ENCODE measurements at regions not wholly inside any gene's neighbourhood (a gene's known extent, or its start where the extent isn't known, plus 50 kb on each side); places are given as distances from the start of the nearest gene placed in this dataset.
"Not testable (repeated sequence)": the region's sequence is repeated elsewhere in the genome, so short reads cannot be mapped to it uniquely, and the experiment has no call there.

DNA sequence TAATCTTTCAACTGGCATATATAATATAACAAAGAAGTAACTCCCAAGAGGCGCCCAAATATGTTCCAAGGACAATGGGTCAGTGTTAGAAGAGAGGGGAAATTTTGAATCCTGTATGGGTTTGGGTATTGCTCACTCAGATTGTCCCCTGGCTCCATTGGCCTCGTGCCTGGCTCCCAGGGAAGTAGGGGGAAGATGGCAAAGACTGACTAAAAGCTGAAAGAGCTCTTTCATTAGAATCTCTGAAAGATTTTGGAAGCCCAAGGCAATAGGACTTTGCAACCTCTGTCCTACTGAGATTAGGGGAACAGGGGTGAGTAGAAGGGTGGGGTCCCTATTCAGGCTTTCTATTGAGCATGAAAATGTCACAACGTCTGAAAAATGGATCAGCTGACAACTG is 1272.8 kb upstream of the ZEB2 start:
- DNase-seq = no peak

DNA sequence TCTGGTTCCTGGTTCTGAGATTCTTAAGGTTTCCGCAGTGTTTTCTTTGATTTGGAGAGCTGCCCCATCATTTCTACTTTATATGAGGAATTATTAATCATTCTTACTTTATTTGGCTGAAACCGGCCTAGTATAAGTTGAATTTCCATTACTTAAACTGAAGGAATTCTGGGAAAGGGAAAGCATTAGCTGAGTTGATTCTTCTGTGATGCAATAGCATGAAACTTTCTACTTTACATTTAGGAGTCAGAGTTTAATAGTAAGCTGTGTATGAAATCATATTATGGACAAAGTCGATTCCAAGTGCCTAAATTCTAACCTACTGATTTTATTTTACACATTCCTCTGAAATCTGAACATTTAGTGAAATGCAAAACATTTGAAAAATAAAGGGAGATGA is 1269.7 kb upstream of the ZEB2 start:
- DNase-seq = no peak

- DNase-seq = not testable (repeated sequence)
Measured at GRCh38 chr2:145787597-145788361, 1267.9 kb upstream of the ZEB2 start.

DNA sequence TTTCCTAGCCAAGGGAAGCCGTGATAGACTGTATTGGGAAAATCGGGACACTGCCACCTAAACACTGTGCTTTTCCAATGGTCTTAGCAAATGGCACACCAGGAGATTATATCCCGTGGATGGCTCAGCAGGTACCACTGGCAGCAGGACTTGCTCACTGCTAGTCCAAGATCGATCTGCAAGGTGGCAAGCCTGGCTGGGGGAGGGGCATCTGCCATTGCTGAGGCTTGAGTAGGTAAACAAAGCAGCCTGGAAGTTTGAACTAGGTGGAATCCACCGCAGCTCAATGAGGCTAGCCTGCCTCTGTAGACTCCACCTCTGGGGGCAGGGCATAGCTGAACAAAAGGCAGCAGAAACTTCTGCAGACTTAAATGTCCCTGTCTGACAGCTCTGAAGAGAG is 1262.7 kb upstream of the ZEB2 start:
- not testable (repeated sequence) for DNase-seq

GRCh38 chr2:145777914-145778313 is 1258.0 kb upstream of the ZEB2 start:
- DNase-seq = no peak

GRCh38 chr2:145777297-145777696 is 1257.4 kb upstream of the ZEB2 start:
- DNase-seq = no peak

- DNase-seq = no peak
Measured at GRCh38 chr2:145775591-145775990, 1255.7 kb upstream of the ZEB2 start.

GRCh38 chr2:145771525-145771924 is 1251.6 kb upstream of the ZEB2 start:
- no peak for DNase-seq

GRCh38 chr2:145769011-145769716 is 1249.2 kb upstream of the ZEB2 start:
- no peak for DNase-seq

GRCh38 chr2:145765874-145766273 is 1246.0 kb upstream of the ZEB2 start:
- no peak for DNase-seq

GRCh38 chr2:145764631-145765030 is 1244.7 kb upstream of the ZEB2 start:
- DNase-seq = no peak

DNA sequence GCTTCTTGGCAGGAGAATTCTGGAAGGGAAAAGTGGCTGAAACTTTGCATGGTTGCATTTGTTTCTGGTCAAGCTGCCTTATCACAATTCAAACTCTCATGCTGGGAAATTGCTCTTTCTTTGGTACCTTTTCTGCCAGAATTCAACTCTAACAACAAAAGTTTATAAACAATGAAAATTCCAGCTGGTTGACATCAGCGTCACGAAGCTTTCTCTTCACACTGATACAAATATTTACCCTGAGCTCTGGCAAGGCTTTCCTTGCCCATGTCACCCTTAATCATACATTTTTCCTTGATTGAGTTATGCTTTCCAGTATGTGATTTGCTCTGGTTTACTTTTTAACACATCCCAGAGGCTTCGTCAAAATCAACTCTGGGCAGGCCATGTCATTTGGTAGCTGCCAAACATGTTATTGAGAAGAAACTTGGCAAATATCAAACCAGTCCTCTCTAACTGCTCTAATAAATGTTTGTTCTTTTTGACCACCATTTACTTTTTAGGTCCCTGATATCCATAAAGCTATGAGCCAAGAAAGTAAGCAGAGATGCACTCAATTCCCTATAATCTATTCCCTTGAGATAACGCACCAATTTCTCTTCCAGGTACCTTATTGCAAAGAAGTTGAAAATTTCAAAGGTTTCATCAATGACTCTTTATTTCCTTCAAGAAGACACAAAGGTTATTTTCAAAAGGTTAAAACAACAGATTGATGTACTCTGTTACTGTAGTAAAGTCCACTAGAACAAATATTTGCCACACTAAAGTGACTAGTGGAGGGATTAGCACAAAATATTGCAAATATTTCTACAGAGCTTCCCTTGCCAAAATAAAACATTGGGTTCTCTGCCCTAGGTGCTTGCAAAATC is 1241.1 kb upstream of the ZEB2 start:
- no peak for DNase-seq

DNA sequence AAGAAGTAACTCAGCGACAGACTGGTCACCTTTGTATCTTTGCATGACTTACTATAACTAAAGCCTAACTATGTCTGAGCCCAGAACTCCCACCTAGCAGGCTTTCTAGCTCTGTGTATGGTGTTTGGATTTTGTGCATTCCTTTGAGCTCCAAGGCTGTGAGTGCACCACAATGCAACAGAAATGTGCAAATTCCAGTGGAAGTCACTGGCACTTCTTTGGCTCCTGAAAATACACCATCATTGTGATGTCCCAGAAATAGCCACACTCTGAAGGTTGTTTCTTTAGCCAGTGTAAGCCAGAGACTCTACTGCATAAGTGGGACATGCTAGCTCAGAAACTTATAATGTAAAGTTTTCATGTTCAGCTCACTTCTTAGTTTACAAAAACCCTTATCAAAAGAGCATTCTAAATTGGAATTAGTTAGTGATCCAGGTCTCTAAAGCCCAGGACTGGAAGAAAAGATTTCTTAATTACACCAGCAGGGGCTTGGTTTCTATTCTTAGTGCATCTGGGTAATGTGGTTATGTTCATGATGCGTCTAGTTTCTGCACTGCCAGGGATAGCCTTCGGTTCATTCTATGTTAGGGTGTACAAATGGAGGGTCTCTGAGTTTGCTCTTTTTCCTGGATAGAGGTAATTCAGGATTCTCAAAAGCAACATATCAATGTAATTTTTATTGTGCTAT is 1239.5 kb upstream of the ZEB2 start:
- no peak for DNase-seq

- no peak for DNase-seq
Measured at GRCh38 chr2:145757503-145758246, 1237.8 kb upstream of the ZEB2 start.

- no peak for DNase-seq
Measured at GRCh38 chr2:145755019-145755837, 1235.3 kb upstream of the ZEB2 start.

DNA sequence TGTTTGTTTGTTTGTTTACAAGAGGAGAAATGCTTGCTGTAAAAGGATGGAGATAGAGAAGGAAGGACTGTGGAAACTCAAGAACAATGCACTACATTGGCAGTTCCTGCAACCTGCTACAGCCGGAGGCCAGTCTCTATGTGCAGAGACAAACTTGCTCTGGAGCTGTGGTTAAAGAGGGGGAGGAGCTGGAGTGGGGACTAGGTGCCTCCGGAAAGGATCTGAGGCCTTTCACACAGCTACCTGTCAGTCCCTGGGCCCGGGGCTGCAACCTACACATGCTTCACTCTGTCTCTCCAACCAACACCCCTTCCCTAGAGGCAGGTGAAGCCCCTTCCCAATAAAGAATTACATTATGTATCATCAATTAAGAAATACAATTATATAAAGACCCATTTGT is 1234.0 kb upstream of the ZEB2 start:
- DNase-seq = no peak

- DNase-seq = no peak
Measured at GRCh38 chr2:145753041-145753608, 1233.2 kb upstream of the ZEB2 start.

DNA sequence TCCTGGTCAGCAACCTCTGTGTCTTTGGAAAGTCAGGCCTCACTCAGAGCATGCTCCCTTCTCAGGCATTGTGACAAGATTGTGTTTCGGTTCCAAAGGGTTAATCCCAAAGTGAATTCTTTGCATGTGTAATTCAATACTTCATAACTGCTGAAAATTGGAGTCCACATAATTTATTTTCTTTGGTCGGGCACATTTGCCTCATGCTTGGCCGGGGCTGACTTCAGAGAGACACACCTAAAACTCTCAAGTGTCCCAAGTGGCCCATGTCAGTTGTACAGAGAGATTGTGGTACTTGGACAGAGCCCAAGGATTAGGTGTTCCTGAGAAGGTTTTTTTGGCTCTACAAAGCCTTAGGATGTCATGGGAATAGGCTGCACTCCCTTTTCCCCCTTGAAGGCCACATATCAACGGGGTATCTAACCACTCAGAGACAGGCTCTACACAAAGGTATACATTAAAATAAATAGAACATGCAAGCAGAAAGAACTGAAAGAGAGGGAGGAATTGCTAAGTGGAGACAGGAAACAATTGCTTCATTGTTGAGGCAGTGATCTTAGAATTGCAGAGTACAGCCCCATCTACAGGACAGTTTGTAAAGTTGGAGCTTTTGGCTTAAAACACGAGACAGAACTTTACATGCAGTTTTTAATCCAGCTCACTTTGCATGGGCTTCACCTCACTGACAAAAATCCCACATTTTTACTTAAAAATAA is 1232.3 kb upstream of the ZEB2 start:
- no peak for DNase-seq

GRCh38 chr2:145751629-145752028 is 1231.7 kb upstream of the ZEB2 start:
- DNase-seq = no peak

- DNase-seq = no peak
Measured at GRCh38 chr2:145751155-145751554, 1231.2 kb upstream of the ZEB2 start.

All from activated T-cell treated with anti-CD3 and anti-CD28 coated beads, Interleukin-2, amount 50 U/mL, for 1 hour (primary cell).